ENCODE measurements at regions not wholly inside any gene's neighbourhood (a gene's known extent, or its start where the extent isn't known, plus 50 kb on each side); places are given as distances from the start of the nearest gene placed in this dataset.

- TF ChIP-seq CTCF (conservative IDR thresholded peaks at IDR 0.05), result no peak
- H3K4me3 Mint-ChIP-seq, result no peak overlapping the region
- no peaks in the 10 kb centered on the region for H3K9me3 Mint-ChIP-seq
- no peaks in the 10 kb centered on the region for H3K36me3 Mint-ChIP-seq
- H3K27ac Mint-ChIP-seq, result no peak overlapping the region
- peaks cover 43% of the 10 kb centered on the region for H3K4me1 Mint-ChIP-seq (ENCODE audit: unreplicated experiment)
- no peaks in the 10 kb centered on the region for H3K27me3 Mint-ChIP-seq
- peak; percentile 58 for DNase-seq (ENCODE audit: extremely low spot score, unreplicated experiment)
Measured at GRCh38 chr17:83185023-83186002, 105.9 kb downstream of the METRNL start.

- no peaks in the 10 kb centered on the region for H3K36me3 Mint-ChIP-seq
- H3K4me1 Mint-ChIP-seq (ENCODE audit: unreplicated experiment), result peaks cover 39% of the 10 kb centered on the region
- H3K27me3 Mint-ChIP-seq, result no peaks in the 10 kb centered on the region
- no peak overlapping the region for H3K4me3 Mint-ChIP-seq
- DNase-seq (ENCODE audit: extremely low spot score, unreplicated experiment), result peak; percentile 45
- H3K27ac Mint-ChIP-seq, result no peak overlapping the region
- TF ChIP-seq CTCF (conservative IDR thresholded peaks at IDR 0.05), result no peak
- no peaks in the 10 kb centered on the region for H3K9me3 Mint-ChIP-seq
Measured at GRCh38 chr17:83186226-83186625, 106.8 kb downstream of the METRNL start.

GRCh38 chr17:83186751-83187421 lies 107.5 kb downstream of the METRNL start:
- peak; percentile 45 for DNase-seq (ENCODE audit: extremely low spot score, unreplicated experiment)
- H3K36me3 Mint-ChIP-seq, result no peaks in the 10 kb centered on the region

GRCh38 chr17:83187782-83188311 lies 108.4 kb downstream of the METRNL start:
- Mint-ChIP-seq H3K27me3 (no peaks in the 10 kb centered on the region), H3K27ac (no peak overlapping the region), H3K9me3 (no peaks in the 10 kb centered on the region), H3K36me3 (no peaks in the 10 kb centered on the region), H3K4me3 (no peak overlapping the region), H3K4me1 (ENCODE audit: unreplicated experiment) (peaks cover 36% of the 10 kb centered on the region)
- DNase-seq (ENCODE audit: extremely low spot score, unreplicated experiment), result no peak
- TF ChIP-seq CTCF (conservative IDR thresholded peaks at IDR 0.05), result no peak

More at GRCh38 chr17:83186751-83187421, 107.5 kb downstream of the METRNL start:
- TF ChIP-seq CTCF (conservative IDR thresholded peaks at IDR 0.05), result no peak
- Mint-ChIP-seq H3K27ac (no peak overlapping the region), H3K4me3 (no peak overlapping the region), H3K4me1 (ENCODE audit: unreplicated experiment) (peaks cover 39% of the 10 kb centered on the region), H3K27me3 (no peaks in the 10 kb centered on the region), H3K9me3 (no peaks in the 10 kb centered on the region)

GRCh38 chr17:83189044-83190003 lies 109.9 kb downstream of the METRNL start:
- Mint-ChIP-seq H3K4me1 (ENCODE audit: unreplicated experiment) (peaks cover 24% of the 10 kb centered on the region), H3K27ac (peak overlapping the region; percentile 40), H3K27me3 (no peaks in the 10 kb centered on the region), H3K36me3 (no peaks in the 10 kb centered on the region), H3K9me3 (no peaks in the 10 kb centered on the region), H3K4me3 (no peak overlapping the region)
- no peak for TF ChIP-seq CTCF (conservative IDR thresholded peaks at IDR 0.05)
- DNase-seq (ENCODE audit: extremely low spot score, unreplicated experiment), result peak; percentile 68

Data from type B pancreatic cell (in vitro differentiated cells).